HEK293T (cell line): ENCODE measurements at regions not wholly inside any gene's neighbourhood (a gene's known extent, or its start where the extent isn't known, plus 50 kb on each side); places are given as distances from the start of the nearest gene placed in this dataset.

Experiments
- ARNT ChIP-seq: fragments of 450-650 bp; IDR thresholded peaks from 2 replicates; pipeline ENCODE4 v1.6.1; 2017; ENCODE audit warnings: mild to moderate bottlenecking
- TARDBP ChIP-seq: fragments of 450-650 bp; IDR thresholded peaks from 2 replicates; pipeline ENCODE4 v1.6.1; 2016
- ZNF384 ChIP-seq: fragments of 450-650 bp; IDR thresholded peaks from 2 replicates; pipeline ENCODE4 v1.6.1; 2016

DNA sequence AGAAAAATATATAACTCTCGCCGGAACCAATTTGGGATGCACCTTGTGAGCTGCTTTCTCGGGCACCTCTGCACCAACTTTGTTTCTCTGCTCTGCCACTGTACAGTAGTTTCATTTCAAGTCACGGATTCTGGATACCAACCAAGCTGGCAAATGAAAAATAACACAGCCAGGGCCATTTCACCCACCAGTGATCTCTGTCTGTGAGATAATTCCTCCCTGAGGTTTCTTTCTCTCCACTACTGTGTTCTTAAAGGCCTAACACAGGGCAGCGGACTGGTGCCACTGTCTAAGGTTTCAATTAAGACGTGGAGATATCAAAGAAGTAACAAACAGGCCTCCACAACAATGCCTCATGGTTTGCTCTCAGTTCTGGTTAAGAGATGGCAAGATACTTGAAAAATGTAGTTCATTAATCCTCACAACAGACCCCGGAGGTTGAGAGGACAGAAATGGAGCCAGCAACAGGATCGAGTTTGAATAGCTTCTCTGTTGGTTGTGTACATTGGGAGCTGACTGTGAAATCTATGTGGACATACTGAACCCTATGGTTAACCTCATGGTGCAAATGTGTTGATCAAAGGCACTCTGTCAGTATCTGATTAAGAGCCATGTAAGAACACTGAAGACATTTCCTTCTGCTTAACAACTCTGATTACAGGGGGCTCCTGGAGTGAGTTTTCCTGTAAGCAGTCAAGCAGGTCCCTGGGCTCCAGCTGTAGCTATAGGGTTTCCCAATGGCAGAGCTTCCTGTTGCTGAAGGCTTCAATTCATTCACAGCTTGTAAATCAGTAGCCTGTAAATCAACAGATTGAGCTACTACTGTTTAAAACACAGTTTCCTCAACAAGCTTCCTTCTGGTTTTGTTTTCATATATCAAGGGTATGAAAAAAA, 470.5 kb downstream of the EPHA3 start:
- TF ChIP-seq ARNT (no peak), ZNF384 (no peak), TARDBP (no peak)
